ENCODE measurements at regions not wholly inside any gene's neighbourhood (a gene's known extent, or its start where the extent isn't known, plus 50 kb on each side); places are given as distances from the start of the nearest gene placed in this dataset.

DNA sequence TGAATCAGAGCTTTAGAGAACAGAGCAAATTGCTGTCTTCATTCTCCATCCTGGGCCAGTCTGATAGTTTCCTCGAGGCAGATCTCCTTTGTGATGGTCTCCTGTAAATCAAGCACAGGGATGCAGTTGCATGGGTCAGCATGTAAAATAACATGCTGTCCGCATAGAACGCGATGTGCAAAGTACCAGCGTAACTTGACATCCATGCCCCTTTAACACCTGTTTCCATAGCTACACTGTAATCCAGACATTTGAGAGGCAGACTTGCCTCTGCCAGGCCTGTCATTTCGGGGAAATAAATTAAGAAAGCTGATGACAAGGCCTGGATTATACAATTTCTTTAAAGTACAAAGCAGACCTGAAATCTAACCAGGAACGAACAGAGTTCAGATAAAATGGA, 413.5 kb downstream of the TLE4 start:
- in situ Hi-C loops (cut with MboI; ENCODE audit: low pct_unique_long_range_greater_than_20kb, low sequenced_read_pairs) = no loop called here
- no peak for DNase-seq

- in situ Hi-C loops (cut with MboI; ENCODE audit: low pct_unique_long_range_greater_than_20kb, low sequenced_read_pairs) = no loop called here
- DNase-seq = no peak
These were observed 412.8 kb downstream of the TLE4 start for GRCh38 chr9:79984429-79985067.

- in situ Hi-C loops (cut with MboI; ENCODE audit: low pct_unique_long_range_greater_than_20kb, low sequenced_read_pairs) = no loop called here
- DNase-seq = no peak
These were observed 408.7 kb downstream of the TLE4 start for GRCh38 chr9:79980432-79980831.

DNA sequence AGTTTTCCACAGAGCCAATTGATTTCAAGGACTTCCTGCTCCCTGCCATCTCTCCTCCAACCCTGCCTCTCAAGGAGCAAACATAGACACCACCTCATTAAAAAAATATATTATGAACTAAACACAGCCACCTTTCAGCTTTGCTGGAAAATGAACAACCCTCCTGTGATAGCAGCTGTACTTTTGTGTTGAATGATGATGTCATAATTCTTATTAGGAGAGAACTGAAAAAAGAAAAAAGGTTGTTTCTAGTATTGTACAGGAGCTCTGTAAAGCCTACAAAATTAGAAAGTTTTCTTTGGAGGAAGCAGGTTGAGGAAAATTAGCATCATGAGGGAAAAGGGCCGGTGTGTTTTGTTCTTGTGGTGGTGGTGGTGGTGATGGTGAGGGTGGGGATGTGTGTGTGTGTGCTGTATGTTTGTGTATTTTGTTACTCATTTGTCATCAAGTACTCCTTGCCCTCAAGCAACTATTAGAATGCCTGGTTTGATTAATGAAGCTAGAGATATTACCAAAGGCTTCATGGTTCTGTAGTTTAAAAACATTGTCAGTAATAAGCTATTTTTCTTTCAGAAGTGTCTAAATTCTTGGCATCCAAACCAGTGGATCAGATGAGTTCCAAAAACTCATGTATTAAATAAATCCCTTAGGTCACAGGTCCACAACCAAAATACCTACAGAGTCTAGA, 405.9 kb downstream of the TLE4 start:
- DNase-seq = no peak
- in situ Hi-C loops (cut with MboI; ENCODE audit: low pct_unique_long_range_greater_than_20kb, low sequenced_read_pairs) = no loop called here

GRCh38 chr9:79977074-79977435, 405.3 kb downstream of the TLE4 start:
- in situ Hi-C loops (cut with MboI; ENCODE audit: low pct_unique_long_range_greater_than_20kb, low sequenced_read_pairs) = no loop called here
- no peak for DNase-seq

DNA sequence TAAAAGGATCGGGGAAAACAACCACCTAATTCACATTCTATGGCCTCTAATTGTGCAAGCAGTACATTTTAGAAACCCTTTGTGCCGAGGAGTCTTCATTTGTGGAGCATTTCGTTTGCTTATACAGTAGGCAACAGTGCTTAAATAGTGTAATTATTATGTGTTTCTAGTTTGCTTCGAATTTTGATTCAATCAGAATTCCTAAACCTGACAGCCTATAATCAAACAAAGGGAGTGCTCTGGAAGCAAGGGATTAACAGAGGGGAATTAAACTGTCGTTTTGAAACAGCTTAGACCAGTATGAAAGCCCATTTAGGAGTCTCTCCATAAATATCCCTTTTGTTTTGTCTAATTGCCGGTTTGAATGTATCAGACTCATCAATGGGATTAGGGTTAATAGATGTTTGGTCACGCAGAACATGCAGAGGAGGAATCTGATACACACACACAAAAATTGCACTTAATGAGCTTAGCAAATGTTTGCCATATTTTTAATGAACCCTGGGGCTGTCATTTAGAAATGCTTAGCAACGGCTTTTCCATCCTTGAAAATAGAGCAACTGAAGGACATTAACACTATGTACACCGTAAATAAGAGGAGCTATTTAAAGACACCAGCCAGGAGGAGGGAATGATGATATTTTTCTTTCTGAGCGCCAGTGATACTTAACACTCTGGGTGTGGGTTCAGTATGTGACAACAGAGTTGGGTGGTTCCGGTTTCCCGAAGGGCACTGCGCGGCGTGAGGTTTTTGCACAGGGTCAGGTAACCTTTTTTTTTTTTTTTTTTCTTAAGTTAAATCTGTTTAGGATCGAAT, 404.7 kb downstream of the TLE4 start:
- no peak for DNase-seq
- in situ Hi-C loops (cut with MboI; ENCODE audit: low pct_unique_long_range_greater_than_20kb, low sequenced_read_pairs) = no loop called here

GRCh38 chr9:79975621-79976256, 404.0 kb downstream of the TLE4 start:
- no peak for DNase-seq
- in situ Hi-C loops (cut with MboI; ENCODE audit: low pct_unique_long_range_greater_than_20kb, low sequenced_read_pairs) = no loop called here

- in situ Hi-C loops (cut with MboI; ENCODE audit: low pct_unique_long_range_greater_than_20kb, low sequenced_read_pairs) = no loop called here
- DNase-seq = no peak
These were observed 403.1 kb downstream of the TLE4 start for GRCh38 chr9:79974806-79975422.

GRCh38 chr9:79973627-79974026, 401.9 kb downstream of the TLE4 start:
- no peak for DNase-seq
- in situ Hi-C loops (cut with MboI; ENCODE audit: low pct_unique_long_range_greater_than_20kb, low sequenced_read_pairs) = no loop called here

DNA sequence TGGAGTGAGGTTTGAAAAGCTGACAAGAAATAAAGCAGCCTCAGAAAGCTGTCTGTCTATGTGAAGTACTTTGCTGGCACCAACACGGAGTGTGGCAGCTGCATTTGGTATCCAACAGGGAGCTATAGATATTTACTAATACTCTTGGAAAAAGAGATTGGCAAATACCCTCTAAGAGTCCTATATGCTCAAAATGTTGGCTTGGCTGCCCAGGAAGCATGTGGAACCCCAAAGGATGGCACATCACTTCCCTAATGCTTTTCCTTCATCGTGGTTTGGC, 398.3 kb downstream of the TLE4 start:
- DNase-seq = no peak
- in situ Hi-C loops (cut with MboI; ENCODE audit: low pct_unique_long_range_greater_than_20kb, low sequenced_read_pairs) = no loop called here

GRCh38 chr9:79969393-79970145, 397.8 kb downstream of the TLE4 start:
- no peak for DNase-seq
- in situ Hi-C loops (cut with MboI; ENCODE audit: low pct_unique_long_range_greater_than_20kb, low sequenced_read_pairs) = no loop called here

DNA sequence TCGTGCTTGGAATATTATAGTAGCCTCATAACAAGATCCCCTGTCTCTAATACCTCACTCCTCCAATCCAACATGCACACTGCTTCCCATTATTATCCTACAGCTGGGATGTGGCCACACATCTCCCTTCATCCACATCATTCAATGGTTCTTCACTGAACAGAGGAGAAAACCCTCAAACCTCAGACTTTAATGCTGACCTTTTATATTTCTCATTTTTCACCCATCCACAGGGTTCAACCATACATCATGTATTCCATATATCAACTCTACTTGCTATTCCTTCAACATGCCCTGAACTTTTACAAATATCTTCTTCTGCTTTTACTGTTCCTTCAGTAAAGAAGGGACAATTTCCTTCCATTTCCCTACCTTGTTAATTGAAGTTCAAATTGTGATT, 396.8 kb downstream of the TLE4 start:
- no peak for DNase-seq

GRCh38 chr9:79962836-79963235, 391.1 kb downstream of the TLE4 start:
- no peak for DNase-seq
- in situ Hi-C loops (cut with MboI; ENCODE audit: low pct_unique_long_range_greater_than_20kb, low sequenced_read_pairs) = no loop called here

More for the DNA sequence above, 396.8 kb downstream of the TLE4 start:
- in situ Hi-C loops (cut with MboI; ENCODE audit: low pct_unique_long_range_greater_than_20kb, low sequenced_read_pairs) = no loop called here

DNA sequence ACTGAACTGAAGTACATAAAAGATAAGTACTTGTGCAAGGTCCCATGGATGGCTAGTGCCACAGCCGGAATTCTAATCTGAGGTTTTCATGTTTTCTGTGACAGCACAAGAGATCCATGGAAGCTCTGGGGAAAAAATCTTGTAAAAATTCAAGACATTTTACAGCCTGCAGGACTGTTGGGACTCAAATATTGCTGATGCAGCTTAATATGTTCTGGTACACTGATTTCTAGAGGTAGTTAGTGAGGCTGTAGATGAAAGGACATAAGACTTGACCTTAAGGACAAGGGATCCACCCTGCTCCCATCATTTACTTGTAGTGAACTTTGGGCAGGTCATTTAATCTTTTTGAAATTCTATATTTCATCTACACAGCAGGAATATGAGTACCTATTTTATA, 390.4 kb downstream of the TLE4 start:
- in situ Hi-C loops (cut with MboI; ENCODE audit: low pct_unique_long_range_greater_than_20kb, low sequenced_read_pairs) = no loop called here
- DNase-seq = no peak

GRCh38 chr9:79955300-79955699, 383.5 kb downstream of the TLE4 start:
- DNase-seq = peak; percentile 24
- in situ Hi-C loops (cut with MboI; ENCODE audit: low pct_unique_long_range_greater_than_20kb, low sequenced_read_pairs) = no loop called here

DNA sequence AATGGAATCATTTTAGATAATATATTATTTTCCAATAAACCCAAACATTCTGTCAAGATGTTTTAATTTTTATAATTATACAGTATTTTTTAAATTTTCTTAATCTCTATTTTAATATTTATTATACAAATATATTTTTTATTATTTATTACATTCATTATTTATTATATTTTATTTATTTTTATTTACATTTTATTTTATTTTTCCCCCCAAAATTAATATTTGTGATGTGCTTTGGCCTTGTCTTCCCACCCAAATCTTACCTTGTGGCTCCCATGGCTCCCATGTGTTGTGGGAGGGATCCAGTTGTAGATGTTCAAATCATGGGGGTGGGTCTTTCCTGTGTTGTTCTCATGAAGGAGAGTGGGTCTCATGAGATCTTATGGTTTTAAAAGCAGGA, 382.1 kb downstream of the TLE4 start:
- in situ Hi-C loops (cut with MboI; ENCODE audit: low pct_unique_long_range_greater_than_20kb, low sequenced_read_pairs) = no loop called here
- no peak for DNase-seq

GRCh38 chr9:79952401-79952800, 380.6 kb downstream of the TLE4 start:
- in situ Hi-C loops (cut with MboI; ENCODE audit: low pct_unique_long_range_greater_than_20kb, low sequenced_read_pairs) = no loop called here
- DNase-seq = no peak

DNA sequence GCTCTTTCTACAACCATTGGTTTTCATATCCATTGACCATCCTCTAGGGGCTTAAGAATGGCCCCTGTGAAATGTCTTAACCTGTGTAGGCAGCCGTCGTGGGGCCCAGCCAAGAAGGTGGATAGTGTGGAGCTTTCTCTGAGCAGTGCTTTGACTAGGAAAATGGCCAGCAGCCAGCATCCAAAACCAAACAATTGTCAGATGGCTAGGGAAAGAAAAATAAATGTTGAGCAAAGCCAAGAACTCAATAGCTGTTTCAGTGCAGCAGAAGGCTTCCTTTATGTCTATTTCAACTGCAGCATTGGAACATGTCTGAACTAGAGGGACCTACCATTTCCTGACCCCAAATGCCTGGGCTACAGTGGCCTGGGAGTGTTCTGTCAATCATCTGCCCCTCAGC, 374.9 kb downstream of the TLE4 start:
- in situ Hi-C loops (cut with MboI; ENCODE audit: low pct_unique_long_range_greater_than_20kb, low sequenced_read_pairs) = no loop called here
- DNase-seq = no peak

- DNase-seq = no peak
- in situ Hi-C loops (cut with MboI; ENCODE audit: low pct_unique_long_range_greater_than_20kb, low sequenced_read_pairs) = no loop called here
These were observed 373.7 kb downstream of the TLE4 start for GRCh38 chr9:79945495-79945894.
